ENCODE measurements at regions not wholly inside any gene's neighbourhood (a gene's known extent, or its start where the extent isn't known, plus 50 kb on each side); places are given as distances from the start of the nearest gene placed in this dataset.
A peak's percentile ranks its signal among the peaks of the same experiment; 100 is the strongest.
"Not testable (repeated sequence)": the region's sequence is repeated elsewhere in the genome, so short reads cannot be mapped to it uniquely, and the experiment has no call there.

DNA sequence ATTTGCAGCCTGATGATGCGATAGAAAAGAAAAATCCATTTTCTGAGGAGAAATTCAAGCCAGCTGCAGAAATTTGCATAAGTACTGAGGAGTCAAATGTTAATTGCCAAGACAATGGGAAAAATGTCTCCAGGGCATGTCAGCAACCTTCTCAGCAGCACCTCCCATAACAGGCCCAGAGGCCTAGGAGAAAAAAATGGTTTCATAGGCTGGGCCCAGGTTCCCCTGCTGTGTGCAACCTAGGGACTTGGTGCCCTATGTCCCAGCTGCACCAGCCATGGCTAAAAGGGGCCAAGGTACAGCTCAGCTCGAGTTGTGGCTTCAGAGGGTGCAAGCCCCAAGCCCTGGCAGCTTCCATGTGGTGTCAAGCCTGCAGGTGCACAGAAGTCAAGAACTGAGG lies 144.8 kb upstream of the PRKD1 start:
- DNase-seq, result not testable (repeated sequence)

DNA sequence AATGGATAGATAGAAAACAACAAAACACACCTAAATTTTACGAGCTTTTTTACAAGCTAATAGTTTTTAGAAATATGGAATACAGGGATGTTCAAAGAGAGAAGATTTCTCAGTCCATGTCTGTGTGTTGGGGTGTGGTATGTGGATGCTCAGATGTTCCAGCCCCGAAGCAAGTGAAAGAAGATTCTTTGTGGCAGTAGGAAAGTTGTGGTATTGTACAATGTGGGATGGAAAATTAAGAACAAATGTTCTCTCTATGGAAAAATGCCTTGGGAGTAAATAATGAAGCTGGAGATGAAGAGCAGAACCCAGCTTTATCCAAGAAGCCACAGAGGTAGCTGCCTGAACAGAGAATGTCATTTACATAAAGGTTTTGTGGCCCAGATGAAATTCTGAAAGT lies 150.3 kb upstream of the PRKD1 start:
- DNase-seq, result no peak

DNA sequence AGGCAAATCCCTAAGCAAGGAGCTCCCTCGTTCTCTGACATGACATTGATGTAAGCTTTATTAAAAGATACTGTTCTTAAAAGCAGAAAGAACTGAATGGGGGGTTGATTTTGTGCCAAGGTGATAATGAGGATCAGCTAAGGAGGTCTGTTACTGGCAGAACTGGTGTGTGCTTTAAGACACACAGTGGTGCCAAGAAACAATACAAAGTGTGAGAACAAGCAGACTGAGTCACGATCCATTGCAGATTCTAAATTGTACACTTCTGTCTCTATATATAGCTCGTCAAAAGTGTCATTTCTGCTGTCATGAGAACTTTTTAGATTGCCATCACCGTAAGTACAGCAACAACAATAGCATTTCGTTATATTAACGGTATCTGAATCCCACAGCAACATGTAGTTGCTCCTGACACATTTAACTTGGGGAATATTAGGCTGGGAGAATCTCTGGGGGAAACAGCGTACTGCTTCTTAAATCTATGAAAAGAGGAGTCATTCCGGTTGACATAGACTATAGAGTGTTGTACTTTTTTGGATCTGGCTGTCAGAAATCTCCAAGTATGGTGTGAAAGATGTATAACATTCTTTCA lies 151.3 kb upstream of the PRKD1 start:
- DNase-seq, result no peak

DNA sequence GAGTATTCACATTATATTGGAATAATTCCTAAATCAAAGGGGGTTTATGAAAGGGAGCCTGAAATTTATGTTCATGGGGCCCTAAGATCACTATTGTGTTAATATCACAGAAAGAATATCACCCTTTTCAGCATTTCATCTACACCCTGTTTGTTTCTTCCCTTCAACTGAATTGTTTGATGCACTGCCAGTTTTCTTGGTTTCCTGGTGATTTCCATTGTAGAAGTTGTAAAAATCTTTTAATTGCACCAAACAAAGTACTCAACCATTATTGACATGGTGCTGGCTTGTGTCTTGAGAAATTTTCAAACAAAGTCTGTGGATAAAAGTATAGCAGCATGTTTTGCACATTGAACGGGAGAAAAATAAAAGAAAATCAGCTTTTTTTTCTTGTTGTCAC lies 154.8 kb upstream of the PRKD1 start:
- DNase-seq, result no peak

- DNase-seq, result no peak
Measured at GRCh38 chr14:30084811-30085210, 157.2 kb upstream of the PRKD1 start.

DNA sequence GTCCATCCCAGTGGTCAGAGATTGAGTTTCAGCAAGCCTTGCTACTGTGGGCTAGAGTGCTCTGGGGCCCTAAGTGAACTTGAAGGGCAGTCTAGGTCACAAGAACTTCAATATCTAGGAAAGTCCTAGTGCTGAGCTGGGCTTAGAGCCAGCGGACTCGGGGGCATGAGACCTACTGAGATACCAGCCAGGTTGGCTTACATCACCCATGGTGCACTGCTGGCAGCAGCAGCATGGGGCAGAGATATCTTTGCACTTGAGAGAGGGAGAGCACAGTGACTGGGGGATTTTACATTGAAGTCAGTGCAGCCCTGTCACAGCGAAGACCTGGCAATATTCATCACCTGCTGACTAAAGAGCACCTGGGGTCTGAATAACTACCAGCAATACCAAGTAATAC lies 158.3 kb upstream of the PRKD1 start:
- DNase-seq, result no peak

GRCh38 chr14:30088620-30089019 lies 161.0 kb upstream of the PRKD1 start:
- no peak for DNase-seq

DNA sequence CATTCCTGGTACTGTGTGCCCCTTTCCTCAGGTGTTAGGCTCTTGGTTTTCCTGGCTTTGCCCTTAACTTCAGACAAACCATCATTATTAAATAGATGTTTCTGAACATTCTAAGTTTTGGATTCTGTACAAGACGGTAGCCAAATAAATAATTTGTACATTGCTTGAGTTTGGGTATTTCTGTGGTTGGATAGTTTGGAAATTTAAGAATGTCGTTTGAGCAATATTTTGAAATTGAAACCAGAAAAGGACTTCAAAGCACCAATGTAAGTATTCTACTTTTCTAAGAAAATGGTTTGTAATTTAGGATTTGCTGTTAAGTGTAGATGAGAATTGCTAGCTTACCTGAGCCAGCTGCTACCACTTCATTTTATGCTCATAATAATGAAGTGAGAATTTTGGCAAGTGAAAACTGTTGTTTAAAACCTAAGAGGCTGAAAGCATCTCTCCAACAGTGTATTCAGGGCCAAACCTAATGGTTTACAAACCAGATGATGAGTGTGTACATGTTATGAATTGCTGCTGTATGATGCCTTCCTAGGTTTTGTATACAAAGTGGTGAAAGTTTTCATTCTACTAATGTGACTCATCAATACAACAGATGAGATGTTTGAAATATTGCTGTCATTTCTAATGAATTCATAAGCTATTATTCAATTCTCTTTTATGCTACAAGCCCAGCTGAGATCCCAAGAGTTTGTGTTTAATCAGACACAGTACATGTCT lies 181.5 kb upstream of the PRKD1 start:
- no peak for DNase-seq

- no peak for DNase-seq
Measured at GRCh38 chr14:30114051-30114450, 186.4 kb upstream of the PRKD1 start.

GRCh38 chr14:30115756-30116155 lies 188.1 kb upstream of the PRKD1 start:
- peak; percentile 36 for DNase-seq

GRCh38 chr14:30118992-30119640 lies 191.5 kb upstream of the PRKD1 start:
- DNase-seq, result no peak

- DNase-seq, result no peak
Measured at GRCh38 chr14:30125322-30125979, 197.8 kb upstream of the PRKD1 start.

DNA sequence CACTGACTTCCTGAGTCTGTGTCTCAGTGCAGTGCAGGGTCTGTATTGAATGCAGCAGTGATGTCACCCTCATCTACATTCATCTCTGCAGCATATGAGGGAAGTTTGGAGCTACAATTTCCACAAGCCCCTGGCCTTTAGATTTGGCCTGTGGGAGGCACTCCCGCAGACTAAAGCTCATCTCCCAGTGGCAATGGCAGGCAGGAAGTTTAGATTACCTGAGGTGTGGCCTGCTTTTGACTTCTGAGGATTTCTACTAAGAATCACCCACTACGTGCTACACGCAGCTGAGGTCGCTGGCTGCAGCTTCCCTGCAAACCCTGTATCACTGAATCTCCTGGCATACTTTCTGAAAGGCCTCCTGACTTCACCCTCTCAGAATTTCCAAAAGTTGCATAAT lies 202.2 kb upstream of the PRKD1 start:
- DNase-seq, result no peak

DNA sequence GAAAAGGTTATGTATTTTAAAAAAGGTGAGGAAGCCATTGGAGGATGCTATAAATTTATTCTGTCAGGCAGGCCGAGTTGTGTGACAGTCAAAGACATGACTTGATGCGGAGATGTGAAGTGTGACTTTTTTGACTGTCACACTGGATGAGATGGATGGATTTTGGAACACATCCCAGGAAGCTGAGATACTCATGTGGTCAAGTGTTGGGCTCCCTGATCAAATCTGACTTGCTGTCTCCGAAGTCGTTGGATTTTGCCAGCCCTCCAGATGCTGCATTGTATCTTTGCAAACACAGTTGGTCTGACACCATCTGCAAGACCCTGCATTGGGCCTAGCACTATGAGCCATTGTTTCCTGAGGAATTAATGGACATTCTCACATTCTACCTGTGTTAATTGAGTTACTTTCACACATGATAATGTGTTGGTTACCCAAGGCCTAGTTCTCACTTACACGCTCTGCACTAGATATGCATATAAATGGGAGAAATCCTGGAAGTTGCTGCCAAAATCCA lies 204.0 kb upstream of the PRKD1 start:
- DNase-seq, result no peak

- no peak for DNase-seq
Measured at GRCh38 chr14:30132196-30132595, 204.5 kb upstream of the PRKD1 start.

DNA sequence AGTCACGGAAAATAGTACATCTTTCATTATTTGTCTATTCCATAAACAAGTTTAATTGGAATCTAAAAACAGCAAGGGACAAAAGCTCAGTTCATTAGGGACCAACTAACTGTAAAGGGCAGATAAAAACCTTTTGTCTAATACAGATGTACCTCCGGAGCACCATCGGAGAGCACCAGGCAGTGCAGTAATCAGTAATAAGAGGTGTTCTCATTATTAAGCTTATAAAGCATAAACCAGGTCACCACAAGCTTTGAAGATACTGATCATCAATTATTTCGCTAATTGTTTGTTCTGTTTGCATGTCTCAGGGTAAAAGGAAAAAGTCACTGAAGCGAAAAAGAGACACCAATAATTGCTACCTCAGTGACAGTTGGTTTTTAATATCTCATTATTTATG lies 207.3 kb upstream of the PRKD1 start:
- DNase-seq, result no peak

DNA sequence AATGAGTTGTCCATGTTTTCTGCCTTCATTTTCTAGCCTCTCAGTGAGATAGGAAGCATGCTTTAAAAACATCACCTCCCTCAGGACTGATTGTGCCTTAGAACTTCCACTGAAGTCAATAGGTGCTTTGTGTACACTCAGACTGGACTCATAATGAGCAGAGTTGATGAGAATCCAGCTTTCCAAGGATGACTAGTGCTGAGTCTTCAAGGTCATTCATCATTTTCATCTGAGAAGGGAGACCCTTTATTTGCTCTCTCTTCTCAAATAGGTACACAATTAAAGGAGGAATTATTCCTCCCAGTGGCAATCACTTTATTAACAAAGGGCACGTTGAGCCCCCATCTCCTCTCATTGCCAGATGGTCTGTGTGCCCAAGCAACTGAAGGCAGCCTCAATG lies 210.9 kb upstream of the PRKD1 start:
- DNase-seq, result peak; percentile 25

- no peak for DNase-seq
Measured at GRCh38 chr14:30142216-30142615, 214.6 kb upstream of the PRKD1 start.

DNA sequence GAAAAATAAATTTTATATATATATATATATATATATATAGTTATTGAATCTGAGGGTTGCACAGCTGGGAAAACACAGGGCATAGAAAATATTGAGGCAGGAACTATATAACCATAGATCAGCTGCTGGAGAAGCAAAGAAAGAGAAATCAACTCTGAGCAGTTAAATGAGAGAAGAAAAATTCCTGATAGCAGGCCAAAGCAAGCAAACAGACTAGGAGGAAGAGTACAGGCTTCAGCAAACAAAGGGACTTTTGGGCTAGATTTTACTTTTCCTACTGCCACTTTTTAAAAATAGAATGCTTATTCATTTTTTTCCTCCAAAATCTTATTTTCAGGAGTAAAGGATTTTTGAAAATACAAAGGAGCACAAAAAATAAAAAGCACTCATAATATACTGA lies 216.0 kb upstream of the PRKD1 start:
- DNase-seq, result no peak

DNA sequence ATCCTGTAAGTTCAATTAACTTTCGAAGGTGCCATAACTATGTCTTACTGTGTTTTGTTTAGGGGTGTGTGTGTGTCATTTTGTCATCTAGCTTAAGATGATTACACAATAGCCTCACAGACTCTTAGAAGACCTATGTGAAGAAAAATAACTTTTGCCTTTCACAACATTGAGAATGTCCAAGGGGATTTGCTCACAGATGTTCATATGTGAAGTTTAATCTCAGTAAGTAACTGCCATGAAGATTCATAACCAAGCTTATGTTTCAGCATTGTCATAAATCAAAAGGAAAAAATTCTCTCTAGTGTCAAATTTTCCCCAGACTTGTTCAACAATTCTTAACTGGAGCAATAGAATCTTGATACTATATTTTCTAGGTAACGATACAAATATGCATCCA lies 226.1 kb upstream of the PRKD1 start:
- DNase-seq, result no peak

GRCh38 chr14:30156571-30156970 lies 228.9 kb upstream of the PRKD1 start:
- DNase-seq, result no peak

DNA sequence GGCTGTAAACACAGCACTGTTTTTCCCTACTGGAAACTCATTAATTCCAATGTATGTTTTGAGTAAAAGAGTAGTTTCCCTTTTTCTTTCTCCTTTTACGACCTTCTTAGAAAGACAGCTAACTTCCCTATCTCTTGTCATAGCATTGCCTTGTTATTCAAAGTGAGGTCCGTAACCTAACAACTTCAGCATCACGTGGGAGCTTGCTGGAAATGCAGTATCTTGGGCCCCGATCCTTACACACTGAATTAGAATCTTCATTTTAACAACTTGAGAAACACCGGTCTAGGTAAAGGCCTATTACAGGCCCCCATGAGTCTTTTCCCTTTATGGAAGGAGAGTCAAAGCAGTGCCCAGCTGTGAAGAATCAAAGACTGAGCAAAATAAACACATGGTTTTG lies 230.7 kb upstream of the PRKD1 start:
- no peak for DNase-seq

DNA sequence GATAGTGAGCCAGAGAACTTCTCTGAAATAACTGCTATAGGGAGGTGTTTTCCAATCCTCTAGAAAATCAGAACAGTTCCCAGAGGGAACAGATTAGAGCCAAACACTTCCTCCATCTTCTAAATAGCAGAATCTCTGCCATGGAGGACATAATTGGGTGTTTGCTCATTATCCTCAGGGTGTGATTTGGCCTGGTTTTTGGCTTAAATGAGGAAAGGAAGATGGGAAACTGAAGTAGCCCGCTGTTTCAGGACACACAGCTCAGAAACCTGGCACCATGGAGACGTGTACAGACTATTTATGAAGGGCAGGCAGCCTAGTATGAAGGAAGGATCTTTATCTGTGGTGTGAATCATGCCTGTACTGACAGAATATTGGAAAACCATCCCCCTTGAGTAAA lies 231.7 kb upstream of the PRKD1 start:
- DNase-seq, result no peak

DNA sequence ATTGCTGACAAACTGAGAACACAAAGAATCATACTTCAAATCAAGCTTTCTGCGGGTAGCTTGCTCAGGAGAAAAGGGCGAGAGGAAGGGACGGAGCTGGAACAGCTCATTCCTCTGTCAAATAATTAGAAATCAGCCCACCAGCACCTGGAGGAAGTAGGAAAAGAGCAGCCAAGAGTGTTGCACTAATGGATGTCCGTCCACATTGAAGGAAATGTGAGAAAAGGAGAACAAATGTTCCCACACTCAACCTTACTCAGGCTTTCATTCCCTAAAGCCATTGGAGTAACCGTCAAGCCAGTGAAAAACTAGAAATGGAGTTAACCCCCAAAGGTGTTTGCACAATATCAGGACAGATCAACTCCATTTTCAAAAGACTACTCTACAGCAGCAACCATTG lies 233.0 kb upstream of the PRKD1 start:
- DNase-seq, result no peak

All from NCI-H2227 treated with DMSO at 0.1 percent for 48 hours (cell line).